ENCODE measurements at regions not wholly inside any gene's neighbourhood (a gene's known extent, or its start where the extent isn't known, plus 50 kb on each side); places are given as distances from the start of the nearest gene placed in this dataset.

GRCh38 chr15:95327183-95327525 lies 1003.3 kb upstream of the NR2F2 start:
- DNase-seq (ENCODE audit: low spot score), result no peak

- DNase-seq (ENCODE audit: low spot score), result no peak
Observed at GRCh38 chr15:95327661-95328060, 1002.8 kb upstream of the NR2F2 start.

GRCh38 chr15:95328559-95328958 lies 1001.9 kb upstream of the NR2F2 start:
- no peak for DNase-seq (ENCODE audit: low spot score)

GRCh38 chr15:95329362-95329761 lies 1001.1 kb upstream of the NR2F2 start:
- DNase-seq (ENCODE audit: low spot score), result no peak

GRCh38 chr15:95341686-95342085 lies 988.8 kb upstream of the NR2F2 start:
- DNase-seq (ENCODE audit: low spot score), result no peak

GRCh38 chr15:95345867-95346266 lies 984.6 kb upstream of the NR2F2 start:
- no peak for DNase-seq (ENCODE audit: low spot score)

- DNase-seq (ENCODE audit: low spot score), result no peak
Observed at GRCh38 chr15:95346721-95347475, 983.6 kb upstream of the NR2F2 start.

- no peak for DNase-seq (ENCODE audit: low spot score)
Observed at GRCh38 chr15:95347837-95348236, 982.7 kb upstream of the NR2F2 start.

- no peak for DNase-seq (ENCODE audit: low spot score)
Observed at GRCh38 chr15:95350908-95351307, 979.6 kb upstream of the NR2F2 start.

- DNase-seq (ENCODE audit: low spot score), result no peak
Observed at GRCh38 chr15:95352631-95353187, 977.8 kb upstream of the NR2F2 start.

GRCh38 chr15:95353512-95353911 lies 977.0 kb upstream of the NR2F2 start:
- DNase-seq (ENCODE audit: low spot score), result no peak

GRCh38 chr15:95359966-95360365 lies 970.5 kb upstream of the NR2F2 start:
- DNase-seq (ENCODE audit: low spot score), result no peak

GRCh38 chr15:95362306-95362705 lies 968.2 kb upstream of the NR2F2 start:
- DNase-seq (ENCODE audit: low spot score), result no peak

GRCh38 chr15:95363646-95364045 lies 966.9 kb upstream of the NR2F2 start:
- DNase-seq (ENCODE audit: low spot score), result no peak

- no peak for DNase-seq (ENCODE audit: low spot score)
Observed at GRCh38 chr15:95365511-95366107, 964.9 kb upstream of the NR2F2 start.

- no peak for DNase-seq (ENCODE audit: low spot score)
Observed at GRCh38 chr15:95368191-95368590, 962.3 kb upstream of the NR2F2 start.

- DNase-seq (ENCODE audit: low spot score), result no peak
Observed at GRCh38 chr15:95368755-95369601, 961.5 kb upstream of the NR2F2 start.

GRCh38 chr15:95370291-95370690 lies 960.2 kb upstream of the NR2F2 start:
- no peak for DNase-seq (ENCODE audit: low spot score)

GRCh38 chr15:95371664-95372063 lies 958.8 kb upstream of the NR2F2 start:
- DNase-seq (ENCODE audit: low spot score), result no peak

GRCh38 chr15:95375281-95375680 lies 955.2 kb upstream of the NR2F2 start:
- no peak for DNase-seq (ENCODE audit: low spot score)

GRCh38 chr15:95377258-95377852 lies 953.1 kb upstream of the NR2F2 start:
- DNase-seq (ENCODE audit: low spot score), result no peak
